ENCODE measurements at regions not wholly inside any gene's neighbourhood (a gene's known extent, or its start where the extent isn't known, plus 50 kb on each side); places are given as distances from the start of the nearest gene placed in this dataset.
"Not testable (repeated sequence)": the region's sequence is repeated elsewhere in the genome, so short reads cannot be mapped to it uniquely, and the experiment has no call there.

- DNase-seq, result not testable (repeated sequence)
Observed at GRCh38 chr17:27099266-27099665, 194.6 kb upstream of the WSB1 start.

- not testable (repeated sequence) for DNase-seq
Observed at GRCh38 chr17:27104605-27105221, 189.2 kb upstream of the WSB1 start.

GRCh38 chr17:27105636-27106035, 188.3 kb upstream of the WSB1 start:
- DNase-seq, result no peak

GRCh38 chr17:27106347-27106981, 187.4 kb upstream of the WSB1 start:
- DNase-seq, result no peak

GRCh38 chr17:27106982-27107360, 186.9 kb upstream of the WSB1 start:
- no peak for DNase-seq

GRCh38 chr17:27107386-27108328, 186.3 kb upstream of the WSB1 start:
- DNase-seq, result not testable (repeated sequence)

- DNase-seq, result no peak
Observed at GRCh38 chr17:27109346-27109745, 184.6 kb upstream of the WSB1 start.

GRCh38 chr17:27153005-27153404, 140.9 kb upstream of the WSB1 start:
- no peak for DNase-seq

GRCh38 chr17:27155866-27156265, 138.0 kb upstream of the WSB1 start:
- peak; percentile 45 for DNase-seq

GRCh38 chr17:27157297-27157696, 136.6 kb upstream of the WSB1 start:
- DNase-seq, result no peak

GRCh38 chr17:27157898-27158297, 136.0 kb upstream of the WSB1 start:
- DNase-seq, result no peak

GRCh38 chr17:27158382-27158781, 135.5 kb upstream of the WSB1 start:
- peak; percentile 41 for DNase-seq

- no peak for DNase-seq
Observed at GRCh38 chr17:27180322-27180721, 113.6 kb upstream of the WSB1 start.

GRCh38 chr17:27181379-27181925, 112.5 kb upstream of the WSB1 start:
- not testable (repeated sequence) for DNase-seq

- DNase-seq, result no peak
Observed at GRCh38 chr17:27181935-27182334, 112.0 kb upstream of the WSB1 start.

- not testable (repeated sequence) for DNase-seq
Observed at GRCh38 chr17:27197505-27197904, 96.4 kb upstream of the WSB1 start.

- no peak for DNase-seq
Observed at GRCh38 chr17:27199948-27200347, 94.0 kb upstream of the WSB1 start.

- no peak for DNase-seq
Observed at GRCh38 chr17:27200476-27200875, 93.4 kb upstream of the WSB1 start.

- DNase-seq, result no peak
Observed at GRCh38 chr17:27203241-27203640, 90.7 kb upstream of the WSB1 start.

GRCh38 chr17:27206447-27206846, 87.5 kb upstream of the WSB1 start:
- DNase-seq, result no peak

- DNase-seq, result no peak
Observed at GRCh38 chr17:27207073-27207513, 86.8 kb upstream of the WSB1 start.

- DNase-seq, result not testable (repeated sequence)
Observed at GRCh38 chr17:27208370-27208769, 85.5 kb upstream of the WSB1 start.

- DNase-seq, result no peak
Observed at GRCh38 chr17:27209316-27209715, 84.6 kb upstream of the WSB1 start.
